ENCODE measurements at regions not wholly inside any gene's neighbourhood (a gene's known extent, or its start where the extent isn't known, plus 50 kb on each side); places are given as distances from the start of the nearest gene placed in this dataset.

DNA sequence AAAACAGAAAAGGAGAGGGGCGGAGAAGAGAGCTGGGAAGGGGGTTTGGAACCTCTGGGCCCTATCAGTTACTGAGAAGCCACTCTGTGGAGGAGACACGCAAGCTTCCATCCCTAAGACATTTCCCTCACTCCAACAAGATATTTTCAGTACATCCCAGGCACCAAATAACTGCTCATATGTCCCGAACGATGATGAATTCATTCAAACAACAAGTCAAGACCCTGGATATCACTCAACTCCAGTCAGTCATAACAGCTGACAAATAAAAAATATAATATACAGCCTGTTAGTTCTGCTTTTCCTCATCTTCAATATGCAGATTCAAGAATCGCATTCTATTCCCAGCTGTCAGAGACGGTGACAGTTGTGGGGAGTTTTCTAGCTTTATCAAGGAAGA lies 104.0 kb upstream of the ZFHX3 start:
- DNase-seq (ENCODE audit: low spot score), result no peak

DNA sequence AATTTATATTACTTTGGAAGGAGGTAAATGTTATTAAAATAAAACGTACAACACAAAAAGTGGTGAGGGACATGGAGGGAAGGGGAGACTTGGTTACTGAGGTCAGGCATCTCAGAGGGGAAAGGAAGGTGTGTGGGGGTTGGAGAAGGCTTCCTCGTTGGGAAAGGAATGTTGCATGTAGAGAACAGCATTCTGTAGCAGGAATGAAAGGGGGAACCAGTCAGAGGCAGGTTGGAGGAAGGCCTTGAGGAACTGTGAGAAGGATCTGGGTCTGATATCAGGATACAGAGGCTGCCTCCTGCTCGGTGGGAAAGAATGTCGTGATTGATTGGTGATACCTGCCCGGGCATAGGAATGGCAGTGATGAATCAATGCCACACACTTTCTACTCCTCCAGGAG lies 103.3 kb upstream of the ZFHX3 start:
- DNase-seq (ENCODE audit: low spot score), result no peak

DNA sequence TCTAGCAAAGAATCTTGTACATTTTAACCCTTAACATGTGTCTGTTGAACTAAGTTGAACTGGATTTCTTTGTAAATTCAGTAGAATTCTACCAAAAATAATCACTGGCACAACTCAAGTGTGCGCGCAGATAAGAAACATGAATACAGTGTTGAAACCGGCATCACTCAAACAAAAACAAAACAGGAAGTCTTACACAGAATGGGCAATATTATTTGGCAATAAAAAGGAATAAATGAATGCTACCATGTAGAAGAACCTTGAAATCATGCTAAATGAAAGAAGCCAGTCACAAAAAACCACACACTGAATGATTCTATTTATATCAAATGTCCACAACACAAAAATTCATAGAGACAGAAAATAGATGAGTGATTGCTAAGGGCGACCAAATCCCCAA lies 102.9 kb upstream of the ZFHX3 start:
- DNase-seq (ENCODE audit: low spot score), result no peak

DNA sequence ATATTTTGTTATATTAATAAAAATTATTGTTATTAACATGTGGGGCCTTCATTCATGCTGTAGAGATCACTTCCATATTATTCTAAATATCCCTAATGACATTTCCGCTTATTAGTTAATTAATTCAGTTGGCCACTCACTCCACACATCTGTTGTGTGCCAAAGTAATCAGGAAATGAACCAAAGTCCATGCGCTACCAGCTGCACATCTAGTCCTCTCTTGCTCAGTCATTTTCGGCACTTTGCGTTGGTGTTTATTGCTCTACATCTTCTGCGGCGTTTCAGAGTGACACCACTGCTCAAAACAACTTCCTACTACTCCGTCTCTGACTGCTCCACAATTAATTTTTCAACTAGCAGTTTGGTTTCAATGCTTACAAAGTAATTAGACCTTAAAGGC lies 101.4 kb upstream of the ZFHX3 start:
- DNase-seq (ENCODE audit: low spot score), result no peak

DNA sequence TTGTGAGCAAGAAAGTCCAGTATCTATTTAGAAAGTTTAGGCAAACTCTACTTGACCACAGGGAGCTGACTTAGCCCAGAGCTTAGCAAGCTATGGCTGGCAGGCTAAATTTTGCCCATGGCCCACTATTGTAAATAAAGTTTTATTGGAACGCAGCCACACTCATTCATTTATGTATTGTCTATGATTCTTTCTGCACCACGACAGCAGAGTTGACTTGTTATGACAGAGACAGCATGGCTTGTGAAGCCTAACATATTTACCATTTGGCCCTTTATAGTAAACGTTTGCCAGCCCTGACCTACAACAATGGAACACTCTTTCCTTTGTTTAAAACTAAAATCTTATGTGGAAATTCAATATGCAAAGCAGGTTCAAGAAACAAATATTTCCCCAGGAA lies 100.0 kb upstream of the ZFHX3 start:
- DNase-seq (ENCODE audit: low spot score), result no peak

DNA sequence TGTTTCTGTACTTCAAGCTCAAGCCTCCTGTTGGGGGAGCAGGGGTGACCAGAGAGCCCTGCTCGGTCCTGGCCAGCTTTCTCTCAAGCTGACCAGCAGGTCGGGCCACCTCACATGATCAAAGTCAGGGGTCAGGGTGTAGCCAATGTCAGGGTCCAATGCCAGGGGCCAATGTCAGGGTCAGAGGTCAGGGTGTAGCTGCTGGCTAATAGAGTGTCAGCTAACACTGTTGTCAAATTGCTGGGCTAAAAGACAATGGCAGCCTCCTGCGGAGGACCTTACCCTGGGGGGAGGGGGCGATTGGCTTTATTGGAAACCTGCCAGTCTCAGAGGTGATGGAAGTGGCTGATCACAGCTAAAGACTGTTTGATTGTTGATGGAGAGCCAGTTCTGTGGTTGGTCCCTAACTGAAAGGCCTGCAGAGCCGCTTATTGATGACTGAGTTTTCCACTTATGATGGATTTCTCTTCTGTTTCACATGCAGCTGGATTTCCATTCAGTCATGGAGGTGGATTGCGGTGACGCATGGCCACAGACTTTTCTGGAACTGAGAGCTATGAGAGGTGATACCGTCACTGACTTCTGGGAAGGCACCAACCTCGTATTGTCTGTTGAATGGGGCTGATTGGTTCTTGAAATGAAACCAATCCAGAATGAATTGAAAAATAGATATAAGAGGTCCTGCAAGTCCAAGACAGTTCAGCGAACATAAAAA lies 97.4 kb upstream of the ZFHX3 start:
- DNase-seq (ENCODE audit: low spot score), result no peak

DNA sequence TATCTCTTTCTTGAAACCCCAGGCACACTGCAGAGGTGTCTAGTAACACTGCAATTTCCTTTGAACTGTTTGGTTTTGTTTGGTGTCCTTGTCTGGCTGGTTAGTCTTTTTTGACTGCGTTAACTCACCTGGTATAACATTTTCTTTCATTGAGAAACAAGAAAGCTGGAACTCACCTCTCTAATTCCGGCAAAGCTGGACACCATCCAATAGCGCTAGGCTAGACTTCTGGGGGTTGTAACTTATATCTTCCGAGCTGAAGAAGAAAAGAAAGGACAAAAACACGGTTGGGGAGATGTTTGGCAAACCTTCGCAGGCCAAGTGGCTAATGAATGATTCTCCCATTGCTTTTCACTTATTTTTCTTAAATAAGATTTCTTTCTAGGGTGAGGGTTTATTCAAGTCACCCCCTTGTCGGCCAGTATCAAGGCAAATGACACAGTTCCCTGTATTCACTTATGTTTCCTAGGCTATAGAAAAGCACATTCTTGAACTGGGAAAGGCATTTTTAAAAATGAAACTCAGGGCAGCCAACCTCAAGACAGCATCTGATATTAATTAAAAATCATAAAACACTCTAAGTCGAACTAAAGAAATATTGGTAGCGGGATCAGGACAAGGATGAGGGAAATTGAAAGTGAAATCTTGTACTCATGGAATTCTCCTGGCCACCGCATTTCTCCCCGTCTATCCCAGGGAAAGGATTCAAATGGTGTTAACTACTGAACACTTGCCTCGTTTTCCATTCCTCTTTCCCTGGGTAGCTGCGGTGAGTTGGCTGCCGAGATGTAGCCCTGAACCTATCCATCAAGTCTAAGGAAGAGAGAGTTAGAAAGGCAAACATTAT lies 95.9 kb upstream of the ZFHX3 start:
- DNase-seq (ENCODE audit: low spot score), result no peak

DNA sequence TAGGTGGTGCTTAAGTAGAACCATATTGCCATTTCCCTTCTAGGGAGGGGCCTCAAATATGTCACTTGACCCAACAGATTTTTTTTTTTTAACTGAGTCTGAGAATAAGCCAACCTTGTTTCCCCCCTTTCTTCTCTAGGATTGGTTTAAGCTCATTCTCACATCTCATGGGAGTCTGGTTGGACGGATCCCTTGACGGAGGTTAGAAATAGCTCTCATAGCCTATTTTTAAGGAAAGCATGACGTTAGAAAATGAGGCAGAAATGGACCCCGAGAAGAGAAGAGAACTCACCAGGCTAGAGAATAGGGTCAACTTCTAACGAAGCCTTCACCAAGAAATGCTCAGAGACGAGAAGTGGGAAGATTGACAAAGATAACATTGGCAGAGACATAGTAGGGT lies 95.1 kb upstream of the ZFHX3 start:
- no peak for DNase-seq (ENCODE audit: low spot score)

DNA sequence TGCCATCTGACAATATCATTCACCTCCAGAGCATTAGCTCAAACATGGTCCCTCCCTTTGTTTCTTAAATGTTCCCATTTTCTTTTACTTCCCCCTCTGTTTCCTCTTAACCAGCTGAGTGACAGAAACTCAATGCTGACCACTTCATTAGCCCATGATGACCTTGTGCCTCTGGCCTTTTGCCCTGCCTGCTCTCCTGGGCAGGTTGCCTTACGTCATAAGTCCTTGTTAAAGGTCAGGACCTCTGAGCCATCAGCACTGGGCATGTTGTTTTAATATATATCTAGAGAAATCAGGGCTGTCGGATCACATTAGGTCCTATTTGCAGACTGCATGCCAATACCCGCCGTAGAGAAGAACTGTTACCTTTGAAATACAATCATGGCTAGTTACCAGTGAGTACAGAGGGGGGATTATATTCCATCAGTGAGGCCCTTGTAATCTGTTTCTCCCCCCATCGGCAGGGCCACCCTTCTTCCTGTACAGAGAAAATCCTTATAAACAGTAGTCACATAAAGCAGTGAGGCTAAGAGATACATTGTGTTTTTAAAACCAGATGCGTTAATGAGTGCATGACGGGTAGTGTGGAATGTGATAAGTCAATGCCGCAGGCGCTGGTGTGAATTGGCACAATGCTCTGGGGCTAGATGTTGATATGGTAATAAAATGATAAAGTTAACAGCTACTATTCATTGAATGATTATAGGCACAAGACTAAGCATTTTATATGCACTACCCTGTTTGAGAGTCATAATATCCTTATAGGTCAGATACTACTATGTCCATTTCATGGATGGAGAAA lies 94.3 kb upstream of the ZFHX3 start:
- DNase-seq (ENCODE audit: low spot score), result no peak

DNA sequence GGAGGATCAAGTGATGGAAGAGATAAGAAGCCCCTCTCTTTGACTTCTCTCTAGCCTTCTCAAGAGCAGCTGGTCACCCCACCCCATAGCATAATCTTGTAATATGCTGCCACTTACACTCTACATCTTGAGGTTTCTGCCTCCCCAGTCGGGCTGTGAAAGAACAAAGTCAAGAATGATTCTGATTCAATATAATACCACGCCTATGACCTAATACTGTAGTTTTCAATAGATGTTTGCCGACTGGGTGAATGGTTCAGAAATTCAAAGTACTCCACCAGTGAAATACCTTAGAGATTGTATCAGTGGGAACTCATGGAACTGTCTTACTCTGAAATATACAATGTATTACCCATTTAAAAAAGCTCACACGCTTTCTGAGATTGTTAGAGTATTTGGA lies 93.0 kb upstream of the ZFHX3 start:
- no peak for DNase-seq (ENCODE audit: low spot score)

DNA sequence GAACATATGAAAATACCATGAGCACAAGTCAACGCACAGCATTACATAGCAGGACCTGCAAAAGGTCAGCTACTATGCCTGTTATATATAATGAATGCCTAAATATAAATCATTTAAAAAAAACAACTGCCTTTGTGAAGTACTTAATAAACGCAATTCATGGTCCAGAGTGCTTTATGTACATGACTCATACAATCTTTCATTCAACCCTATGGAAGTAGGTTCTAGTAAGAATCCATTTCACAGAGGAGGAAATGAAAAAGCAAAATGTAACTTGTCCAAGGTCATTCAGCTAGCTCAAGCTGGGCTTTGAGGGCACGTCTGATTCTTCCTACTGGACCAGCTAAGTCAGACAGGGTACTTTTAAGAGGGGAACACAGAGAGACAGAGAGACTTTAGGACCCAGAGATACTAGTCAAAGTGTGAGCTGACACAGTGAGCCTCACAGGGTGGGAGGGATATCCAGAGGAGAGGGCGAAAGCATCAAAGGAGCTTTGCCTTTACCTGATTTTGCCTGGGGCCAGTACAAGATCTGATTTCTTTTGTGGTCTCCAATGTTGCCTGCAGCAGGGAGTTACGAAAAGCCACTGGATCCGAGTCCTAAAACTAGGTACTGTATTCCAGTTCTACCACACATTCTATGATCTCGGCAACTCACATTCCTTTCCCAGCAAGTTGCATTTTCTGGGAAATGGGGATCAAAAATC lies 83.4 kb upstream of the ZFHX3 start:
- DNase-seq (ENCODE audit: low spot score), result no peak

DNA sequence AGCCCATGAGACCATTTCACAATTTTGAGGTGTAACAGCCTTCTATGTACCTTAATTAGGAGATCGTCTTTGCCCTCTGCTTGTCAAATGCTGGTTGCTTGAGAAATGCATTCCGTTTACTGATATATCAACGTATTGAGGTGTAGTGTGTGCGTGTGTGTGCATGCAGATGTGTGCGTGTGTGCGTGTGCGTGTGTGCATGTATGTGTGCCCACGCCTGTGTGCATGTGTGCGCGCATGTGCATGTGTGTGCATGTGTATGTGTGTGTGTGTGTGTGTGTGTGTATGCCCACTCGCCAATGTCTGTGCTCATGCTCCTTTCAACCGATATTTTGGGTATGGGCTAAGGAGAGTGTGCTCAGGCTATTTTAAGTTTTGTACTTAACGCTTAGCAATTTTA lies 81.5 kb upstream of the ZFHX3 start:
- no peak for DNase-seq (ENCODE audit: low spot score)

DNA sequence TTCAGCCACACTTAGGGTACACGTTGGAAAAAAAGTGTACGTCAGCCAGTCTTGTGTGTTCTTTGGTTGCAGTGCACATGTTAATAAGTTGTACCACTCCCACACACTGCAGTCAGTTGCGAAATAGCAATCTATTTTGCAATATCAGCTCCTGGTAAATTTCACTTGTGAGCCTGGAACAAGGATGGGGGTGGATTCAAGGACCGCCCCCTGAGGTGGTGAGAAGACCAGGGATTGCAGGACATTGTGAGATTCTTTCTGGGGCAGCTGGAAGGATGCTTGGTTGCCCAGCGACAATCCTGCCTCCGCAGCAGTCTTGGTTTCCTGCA lies 78.6 kb upstream of the ZFHX3 start:
- no peak for DNase-seq (ENCODE audit: low spot score)

DNA sequence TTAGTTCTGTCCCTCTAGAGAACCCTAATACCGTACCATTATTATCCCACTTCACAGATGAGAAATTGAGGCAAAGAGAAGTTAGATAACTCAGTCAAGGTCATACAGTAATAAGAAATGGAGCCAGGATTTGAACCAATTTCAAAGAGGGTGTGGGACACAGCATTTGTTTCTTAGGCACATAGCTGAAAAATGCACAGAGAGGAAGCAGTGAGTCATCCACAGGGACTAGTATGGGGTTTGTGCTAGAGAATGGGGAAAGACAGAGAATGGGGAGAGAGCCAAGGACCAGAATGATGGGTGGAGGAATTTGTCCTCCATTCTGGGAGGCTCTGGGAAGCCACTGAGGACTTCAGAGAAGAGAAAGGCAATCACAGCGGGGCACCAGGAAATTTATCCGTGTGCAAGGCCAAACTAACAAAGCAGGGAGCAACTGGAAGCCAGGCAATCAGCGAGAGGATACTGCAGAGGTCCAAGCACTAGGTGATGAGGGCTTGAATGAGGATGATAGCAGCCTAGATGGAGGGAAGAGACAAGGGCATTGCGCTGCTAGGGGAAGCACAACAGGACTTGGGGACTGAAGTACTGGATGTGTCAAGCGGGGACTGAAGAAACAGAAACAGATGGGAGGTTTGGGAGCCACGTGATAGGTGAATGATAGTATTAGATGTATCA lies 78.1 kb upstream of the ZFHX3 start:
- DNase-seq (ENCODE audit: low spot score), result no peak

DNA sequence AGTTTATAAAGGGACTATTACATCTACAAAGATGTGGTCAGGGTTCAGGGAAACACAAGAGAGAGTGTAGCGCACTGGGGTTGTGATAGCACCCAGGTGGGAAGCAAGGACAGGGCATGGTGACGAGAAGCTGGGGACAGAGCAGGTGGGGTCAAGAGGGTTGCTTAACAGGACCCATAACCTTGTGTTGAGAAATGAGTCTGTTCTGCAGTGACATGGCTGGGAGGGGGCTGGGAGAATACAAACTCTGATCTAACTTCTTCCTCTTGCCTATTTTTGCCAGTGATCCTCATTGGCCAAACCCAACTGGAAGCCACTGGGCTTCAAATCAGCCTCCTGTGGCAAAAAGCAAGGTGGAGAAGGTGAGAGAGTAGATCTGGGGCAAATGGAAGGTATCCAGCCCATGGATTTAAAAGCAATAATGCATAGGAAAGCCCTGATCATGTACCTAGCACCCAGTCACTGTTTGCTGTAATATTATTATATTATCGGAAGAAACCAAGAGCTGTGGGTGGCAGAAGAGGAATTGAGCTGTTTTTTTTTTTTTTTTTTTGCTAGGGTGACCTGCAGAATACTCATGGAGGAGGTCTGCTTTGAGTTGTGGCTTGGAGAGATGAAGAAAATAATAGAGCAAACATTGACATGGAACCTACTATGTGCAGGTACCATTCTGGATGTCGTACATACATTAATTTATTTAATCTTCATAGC lies 76.9 kb upstream of the ZFHX3 start:
- DNase-seq (ENCODE audit: low spot score), result no peak

DNA sequence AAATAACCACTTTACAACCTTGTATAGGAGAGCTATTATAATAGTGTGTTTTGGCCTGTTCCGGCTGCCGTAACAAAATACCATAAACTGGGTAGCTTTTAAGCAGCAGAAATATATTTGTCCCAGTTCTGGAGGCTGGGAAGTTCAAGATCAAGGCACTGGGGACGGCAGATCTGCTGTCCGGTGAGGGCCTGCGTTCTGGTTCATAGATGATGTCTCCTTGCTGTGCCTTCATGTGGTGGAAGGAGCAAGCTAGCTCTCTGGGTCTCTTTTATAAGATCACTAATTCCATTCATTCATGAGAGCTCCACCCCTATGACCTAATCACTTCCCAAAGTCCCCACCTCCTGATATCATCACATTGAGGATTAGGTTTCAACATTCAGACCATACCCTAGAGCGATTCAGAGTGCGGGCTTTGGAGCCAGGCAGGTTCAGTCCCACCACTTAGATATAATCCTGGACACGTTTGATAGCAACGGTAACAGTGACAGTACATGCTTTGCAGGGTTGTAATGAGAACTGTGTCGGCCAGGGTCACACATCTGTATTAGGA lies 76.2 kb upstream of the ZFHX3 start:
- DNase-seq (ENCODE audit: low spot score), result no peak

DNA sequence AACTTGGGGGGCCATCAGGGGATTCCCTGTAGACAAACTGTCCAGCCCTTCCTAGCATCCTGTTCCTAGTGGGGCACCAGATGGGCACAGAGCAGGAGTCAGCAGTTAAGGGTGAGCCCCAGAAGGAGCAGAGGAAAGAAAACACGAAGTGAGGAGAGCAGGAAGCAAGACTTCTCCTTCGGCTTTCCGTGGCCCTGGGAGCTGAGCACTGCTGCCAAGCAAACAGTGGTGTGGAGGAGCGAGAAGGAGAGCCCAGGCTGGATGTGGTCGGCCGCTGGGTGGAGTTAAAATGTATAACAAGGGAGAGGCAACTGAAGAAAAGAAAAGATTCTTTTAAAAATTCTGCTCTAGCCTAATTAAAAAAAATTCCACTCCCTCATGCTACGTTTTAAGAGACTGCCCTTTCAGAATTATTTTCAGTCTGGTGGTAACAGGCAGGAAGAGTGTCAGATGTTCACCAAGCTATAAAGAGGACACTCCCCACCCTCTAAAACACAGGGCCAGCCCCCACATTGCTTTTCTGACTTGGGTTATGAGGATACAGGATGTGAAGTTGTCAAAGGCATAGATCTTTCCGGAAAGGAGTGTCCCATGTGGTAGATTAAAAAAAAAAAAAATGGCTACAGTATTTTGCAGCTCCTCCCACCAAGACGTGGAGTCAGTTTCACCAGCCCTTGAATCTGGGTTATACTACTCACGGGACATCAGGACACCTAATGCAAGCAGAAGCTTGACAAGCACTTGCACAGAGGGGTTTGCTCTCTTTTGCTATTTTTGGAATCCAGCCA lies 74.9 kb upstream of the ZFHX3 start:
- no peak for DNase-seq (ENCODE audit: low spot score)

DNA sequence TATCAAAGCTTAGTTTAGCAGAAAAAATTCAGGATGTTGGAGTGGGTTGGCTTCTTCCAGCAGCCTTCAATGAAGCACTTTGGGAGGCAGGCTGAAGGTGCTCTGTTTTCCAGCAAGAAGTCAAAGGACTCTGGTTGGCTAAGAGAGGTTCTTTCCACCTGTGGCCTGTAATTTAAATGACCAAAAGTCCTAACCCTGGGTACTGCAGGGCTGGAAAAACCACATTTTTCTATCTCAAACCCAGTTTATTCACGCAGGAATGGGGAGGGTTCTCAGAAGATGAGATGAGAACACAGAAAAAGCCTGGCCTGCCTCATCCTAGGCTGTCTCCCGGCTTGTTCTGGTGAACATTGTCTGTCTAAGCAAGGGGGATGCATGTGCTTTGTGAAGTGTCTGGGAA lies 68.6 kb upstream of the ZFHX3 start:
- no peak for DNase-seq (ENCODE audit: low spot score)

DNA sequence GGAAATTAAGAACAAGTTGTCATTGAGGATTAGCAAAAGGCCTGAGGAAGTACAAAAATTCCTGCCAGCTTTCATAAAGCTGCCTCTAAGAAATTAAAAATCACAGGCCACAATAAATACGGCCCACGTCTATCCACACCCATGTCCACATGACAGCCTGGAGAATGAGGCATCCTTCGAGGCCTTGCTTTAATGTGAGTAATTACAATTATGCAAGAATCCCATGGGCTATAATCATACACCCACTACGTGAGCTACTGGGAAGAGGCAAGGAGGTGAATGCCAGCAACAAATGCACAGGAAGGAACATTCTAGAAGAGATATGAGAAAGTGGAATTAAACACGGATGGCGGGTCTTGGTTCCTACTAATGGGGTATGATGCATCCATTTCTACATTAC lies 65.4 kb upstream of the ZFHX3 start:
- no peak for DNase-seq (ENCODE audit: low spot score)
